ENCODE measurements at regions not wholly inside any gene's neighbourhood (a gene's known extent, or its start where the extent isn't known, plus 50 kb on each side); places are given as distances from the start of the nearest gene placed in this dataset.

DNA sequence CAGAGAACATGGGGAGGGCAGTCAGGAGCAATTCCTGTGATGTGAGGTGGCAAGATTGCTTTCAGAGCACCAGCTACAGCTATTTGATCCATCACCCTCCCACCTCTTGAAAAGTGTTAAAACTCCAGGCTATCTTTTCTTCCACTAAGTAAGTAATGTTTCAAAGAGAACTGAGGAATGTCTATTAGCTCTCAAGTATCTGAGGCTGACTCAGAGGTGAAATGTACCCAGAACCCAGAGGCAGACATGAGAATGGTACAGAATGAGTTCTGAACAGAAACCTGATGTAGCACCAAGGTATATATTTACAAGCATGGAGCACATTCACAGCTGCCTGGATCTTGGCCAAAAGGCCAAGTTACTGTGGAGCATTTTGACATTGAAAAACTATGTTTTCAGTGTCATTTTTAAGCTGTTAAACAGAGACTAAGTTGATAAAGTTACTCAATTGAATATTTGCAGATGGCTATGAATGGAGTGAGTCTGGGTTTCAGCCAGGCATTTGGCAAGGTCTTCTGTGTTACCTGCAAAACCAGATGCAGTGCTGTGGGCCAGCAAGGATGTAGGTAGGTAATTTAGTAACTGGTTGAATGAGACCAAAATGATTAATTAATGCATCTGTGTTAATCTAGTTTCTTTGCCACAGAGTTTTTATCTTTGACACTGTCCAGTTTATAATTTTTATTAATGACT is 227.7 kb upstream of the CD96 start:
- no peak for DNase-seq

- no peak for DNase-seq
These were observed 227.1 kb upstream of the CD96 start for GRCh38 chr3:111314898-111315297.

- no peak for DNase-seq
These were observed 225.9 kb upstream of the CD96 start for GRCh38 chr3:111315930-111316587.

- DNase-seq, result no peak
These were observed 223.7 kb upstream of the CD96 start for GRCh38 chr3:111318289-111318688.

- DNase-seq, result no peak
These were observed 222.4 kb upstream of the CD96 start for GRCh38 chr3:111319598-111319997.

DNA sequence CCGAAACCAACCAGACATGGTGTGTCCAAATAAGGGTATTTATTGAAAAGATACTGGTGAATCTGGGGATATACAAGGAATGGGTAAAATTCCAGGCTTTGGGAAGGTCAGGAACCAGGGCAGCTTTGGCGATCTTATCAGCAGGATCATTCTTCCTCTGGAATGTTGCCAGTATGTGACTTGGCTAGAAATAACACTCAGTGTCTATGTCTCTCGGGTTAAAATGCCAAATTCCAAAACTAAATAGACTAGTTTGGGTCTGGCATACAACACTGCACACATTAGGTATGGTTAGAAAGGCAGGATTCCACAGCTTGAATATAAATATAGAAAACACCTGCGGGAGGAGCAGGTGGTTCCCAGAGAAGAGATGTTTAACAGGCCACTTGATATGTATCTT is 220.2 kb upstream of the CD96 start:
- no peak for DNase-seq

DNA sequence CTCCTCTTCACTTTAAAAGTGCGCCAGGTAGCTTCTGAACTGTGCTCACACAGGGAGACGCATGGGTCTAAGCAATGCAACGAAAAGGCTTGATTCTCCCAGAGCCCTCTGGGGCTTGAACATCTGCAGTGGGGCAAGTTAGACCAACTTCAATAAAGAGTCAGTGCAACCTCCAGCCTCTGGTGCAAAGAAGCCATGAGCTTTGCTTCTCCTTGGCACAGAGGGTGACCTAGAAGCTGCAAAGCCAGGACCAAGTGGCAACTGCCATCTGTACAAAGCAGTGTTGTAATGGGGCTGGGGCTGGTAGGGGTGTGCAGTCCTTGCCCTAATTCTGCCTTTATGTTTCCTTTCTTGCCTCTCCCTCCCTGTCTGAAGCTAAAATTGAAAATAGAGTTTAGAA is 219.0 kb upstream of the CD96 start:
- DNase-seq, result no peak

DNA sequence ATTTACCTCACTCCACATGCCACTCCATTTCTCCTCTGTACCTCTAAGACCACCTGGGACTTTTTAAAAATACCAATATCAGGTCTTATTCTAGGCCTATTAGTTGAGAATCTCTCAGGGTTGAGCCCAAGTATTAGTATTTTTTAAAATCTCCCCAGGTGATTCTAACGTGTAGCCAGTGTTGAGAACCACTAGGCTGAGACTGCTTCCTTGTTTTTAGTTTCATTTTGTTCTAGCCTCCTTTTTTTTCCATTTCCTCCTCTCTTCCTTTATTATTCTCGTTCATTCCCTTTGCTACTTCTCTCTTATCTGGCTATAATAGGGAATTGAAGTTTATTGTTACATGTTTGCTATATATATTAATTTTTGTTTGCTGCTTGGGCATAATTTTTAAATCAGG is 217.8 kb upstream of the CD96 start:
- peak; percentile 30 for DNase-seq

GRCh38 chr3:111324645-111325044 is 217.4 kb upstream of the CD96 start:
- DNase-seq, result no peak

- DNase-seq, result no peak
These were observed 216.8 kb upstream of the CD96 start for GRCh38 chr3:111325160-111325718.

- DNase-seq, result no peak
These were observed 215.6 kb upstream of the CD96 start for GRCh38 chr3:111326144-111326995.

DNA sequence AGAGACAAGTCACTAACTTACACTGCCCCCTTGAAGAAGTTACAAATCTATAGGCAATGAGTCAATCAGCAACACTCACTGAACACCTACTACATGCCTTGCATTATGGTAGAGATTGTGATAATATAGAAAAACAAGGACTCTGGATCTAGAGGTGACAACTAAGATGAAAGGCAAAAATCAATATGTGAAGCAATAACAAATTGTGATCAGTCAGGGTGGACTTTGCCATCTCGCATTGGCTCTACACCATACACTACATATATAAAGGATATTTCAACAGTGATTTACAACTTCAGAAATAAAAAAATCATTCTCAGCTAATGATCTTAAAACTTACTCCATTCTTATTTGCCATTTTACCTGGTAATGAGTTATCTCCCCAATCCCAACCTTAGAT is 210.7 kb upstream of the CD96 start:
- no peak for DNase-seq

GRCh38 chr3:111331912-111332311 is 210.1 kb upstream of the CD96 start:
- no peak for DNase-seq

- no peak for DNase-seq
These were observed 209.4 kb upstream of the CD96 start for GRCh38 chr3:111332488-111333080.

DNA sequence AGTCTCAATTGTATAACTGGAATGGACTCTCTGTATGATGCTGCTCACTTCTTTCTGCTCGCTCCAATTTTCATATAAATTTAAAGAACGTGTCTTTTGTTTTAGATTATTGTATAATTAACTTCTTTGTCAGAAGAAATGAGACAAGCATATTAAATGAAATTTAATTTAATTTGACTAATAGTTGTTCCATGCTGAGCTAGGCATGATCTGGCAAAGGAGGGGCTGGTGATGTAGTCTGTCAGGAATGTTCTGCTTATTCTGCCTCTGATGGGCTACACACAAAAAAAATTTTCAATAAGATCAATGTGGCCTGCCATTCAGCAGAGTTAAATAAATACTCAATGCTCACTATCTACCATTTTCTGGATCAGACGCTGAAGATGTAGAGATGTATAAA is 208.4 kb upstream of the CD96 start:
- no peak for DNase-seq

GRCh38 chr3:111335512-111336303 is 206.3 kb upstream of the CD96 start:
- no peak for DNase-seq

DNA sequence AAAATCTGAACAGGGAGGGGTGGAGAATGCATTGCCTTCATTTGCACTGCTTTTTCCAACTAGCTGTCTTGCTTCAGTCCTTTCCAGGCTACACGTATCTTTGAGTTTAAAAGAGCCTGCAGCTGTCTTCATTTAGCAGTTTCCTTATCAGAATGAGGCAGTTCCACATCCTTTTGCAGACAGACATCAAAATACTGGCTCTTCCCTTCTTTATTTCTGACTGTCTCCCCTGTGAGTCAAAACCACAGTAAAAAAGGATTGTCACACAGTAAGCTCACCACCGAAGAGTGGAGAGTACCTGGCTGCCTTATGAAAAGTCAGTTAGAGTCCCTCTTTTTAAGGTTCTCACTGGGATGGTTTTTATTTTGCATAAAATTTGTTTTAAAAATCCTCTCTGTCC is 205.5 kb upstream of the CD96 start:
- DNase-seq, result peak; percentile 48

GRCh38 chr3:111338059-111338698 is 203.8 kb upstream of the CD96 start:
- DNase-seq, result peak; percentile 71

- DNase-seq, result no peak
These were observed 203.0 kb upstream of the CD96 start for GRCh38 chr3:111339017-111339416.

DNA sequence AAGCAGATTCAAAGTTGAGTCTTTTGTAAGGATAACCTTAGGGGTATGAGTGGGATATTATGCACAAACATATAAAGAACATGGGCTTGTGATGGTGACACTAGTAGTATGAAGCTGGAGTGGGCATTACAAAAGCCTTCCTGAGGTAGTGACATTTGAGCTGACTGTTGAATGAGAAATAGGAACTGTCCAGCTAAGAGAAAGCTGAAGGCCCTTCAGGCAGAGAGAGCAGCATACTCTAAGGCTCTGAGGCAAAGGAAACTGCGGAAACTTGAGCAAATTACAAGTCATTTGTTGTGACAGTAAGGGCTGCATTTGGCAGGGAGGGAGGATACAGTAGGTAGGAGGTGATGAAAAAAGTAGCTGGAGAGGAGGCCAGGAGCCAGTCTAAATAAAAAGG is 190.7 kb upstream of the CD96 start:
- DNase-seq, result no peak

- peak; percentile 18 for DNase-seq
These were observed 189.4 kb upstream of the CD96 start for GRCh38 chr3:111352585-111352984.
